ENCODE measurements at regions not wholly inside any gene's neighbourhood (a gene's known extent, or its start where the extent isn't known, plus 50 kb on each side); places are given as distances from the start of the nearest gene placed in this dataset.
A peak's percentile ranks its signal among the peaks of the same experiment; 100 is the strongest.

DNA sequence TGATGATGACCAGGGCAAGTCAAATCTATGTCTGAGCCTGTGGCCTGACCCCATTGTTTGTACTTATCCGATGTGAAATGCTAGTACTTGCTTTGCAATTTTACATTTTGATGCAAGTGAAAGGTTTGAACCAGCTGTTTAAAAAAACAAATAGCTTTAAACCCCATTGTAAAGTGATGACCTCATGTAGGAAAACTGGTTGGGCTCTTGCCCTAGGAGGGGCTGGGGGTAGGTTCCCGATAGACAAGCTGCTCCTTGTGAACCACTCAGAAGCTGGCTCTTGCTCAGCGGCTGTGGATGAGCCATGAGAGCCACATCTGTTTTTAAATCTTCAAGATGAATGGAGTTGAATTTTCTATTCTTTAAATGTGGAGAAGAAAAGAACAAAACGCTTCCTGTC, 185.3 kb downstream of the WDR11 start:
- peak; percentile 39 for DNase-seq

DNA sequence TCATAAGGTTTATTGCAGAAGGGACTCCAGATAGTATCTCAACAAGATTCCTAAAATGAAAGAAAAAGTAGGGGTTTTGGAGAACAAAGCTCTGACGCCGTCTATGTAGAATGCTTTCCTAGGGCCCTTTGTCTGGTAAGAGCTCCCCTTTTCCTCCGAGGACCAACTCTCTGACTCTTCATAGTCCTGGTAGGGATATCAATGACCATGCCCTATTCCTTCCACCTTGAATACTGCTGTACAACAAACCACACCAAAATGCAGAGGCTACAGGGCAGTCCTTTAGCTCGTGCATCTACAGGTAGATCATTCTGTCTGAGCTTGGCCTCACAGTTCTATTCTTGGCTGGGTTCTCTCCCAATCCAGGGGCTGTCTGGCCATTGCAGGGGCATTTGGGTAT, 190.3 kb downstream of the WDR11 start:
- DNase-seq = no peak

DNA sequence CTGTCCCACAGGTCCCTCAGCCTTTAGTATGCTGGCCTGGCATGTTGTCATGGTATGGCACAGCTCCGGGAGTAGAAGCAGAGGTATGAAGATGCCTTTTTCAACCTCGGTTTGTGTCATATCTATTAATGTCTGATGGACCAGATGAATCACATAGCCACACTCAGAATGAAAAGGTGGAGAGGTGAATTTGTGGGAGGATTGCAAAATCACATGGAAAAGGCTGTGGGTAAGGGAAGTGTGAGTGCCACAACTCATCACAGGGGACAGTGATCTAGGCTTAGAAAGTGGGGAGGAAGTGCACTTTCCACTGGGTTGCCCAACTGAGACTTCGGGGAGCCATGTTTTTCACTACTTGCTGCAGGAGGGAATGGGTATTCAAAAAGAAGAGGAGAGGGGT, 190.7 kb downstream of the WDR11 start:
- no peak for DNase-seq

DNA sequence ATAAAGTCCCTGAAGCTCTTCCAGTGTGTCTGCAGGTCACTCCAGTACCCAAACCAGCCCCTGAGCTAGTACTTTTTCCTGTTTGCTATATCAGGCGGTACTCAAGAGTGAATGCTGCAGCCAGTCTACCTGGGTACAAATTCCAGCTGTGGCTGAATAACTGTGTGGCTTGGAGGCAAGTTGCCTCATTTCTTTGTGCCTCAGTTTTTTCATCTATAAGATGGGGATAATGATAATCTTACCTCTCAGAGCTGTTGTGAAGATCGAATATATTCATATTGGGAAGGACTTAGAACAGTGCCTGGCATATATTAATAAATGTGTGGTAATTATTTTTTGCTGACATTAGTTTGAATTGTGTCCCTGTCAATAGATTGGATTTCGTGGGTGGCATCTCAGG, 191.2 kb downstream of the WDR11 start:
- DNase-seq = no peak

DNA sequence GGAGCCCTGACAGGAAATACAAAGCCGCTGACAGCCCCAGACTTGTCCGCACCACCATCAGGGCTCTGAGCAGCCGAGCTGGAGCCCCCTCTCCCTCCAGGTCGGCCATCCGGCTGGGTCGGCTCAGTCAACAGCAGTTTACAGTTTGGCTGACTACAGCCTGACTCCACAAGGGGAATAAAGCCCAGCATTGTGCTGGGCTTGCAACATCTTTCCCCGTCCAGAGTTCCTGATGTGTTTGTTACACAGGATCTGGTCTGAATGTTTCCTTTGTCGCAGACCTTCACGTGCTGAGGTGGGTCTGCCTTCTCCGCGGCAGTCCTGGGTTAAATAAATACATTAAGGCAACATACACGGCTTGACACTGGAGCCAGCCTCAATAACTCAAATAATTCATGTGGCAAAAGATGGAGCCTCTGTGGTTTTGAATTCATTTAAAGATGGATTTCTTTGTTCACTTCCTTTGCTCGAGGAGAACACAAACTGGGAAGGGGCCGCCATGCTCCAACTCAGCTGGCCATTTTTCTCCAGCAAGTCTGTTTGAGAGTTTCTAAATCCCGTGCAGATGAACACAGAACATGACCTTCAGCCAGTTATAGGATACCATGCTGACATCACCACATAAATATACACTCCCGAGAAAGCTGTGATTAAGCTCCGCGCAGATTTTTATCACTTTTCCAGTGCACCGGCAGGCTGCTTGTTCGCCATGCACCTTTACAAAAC, 192.1 kb downstream of the WDR11 start:
- no peak for DNase-seq

DNA sequence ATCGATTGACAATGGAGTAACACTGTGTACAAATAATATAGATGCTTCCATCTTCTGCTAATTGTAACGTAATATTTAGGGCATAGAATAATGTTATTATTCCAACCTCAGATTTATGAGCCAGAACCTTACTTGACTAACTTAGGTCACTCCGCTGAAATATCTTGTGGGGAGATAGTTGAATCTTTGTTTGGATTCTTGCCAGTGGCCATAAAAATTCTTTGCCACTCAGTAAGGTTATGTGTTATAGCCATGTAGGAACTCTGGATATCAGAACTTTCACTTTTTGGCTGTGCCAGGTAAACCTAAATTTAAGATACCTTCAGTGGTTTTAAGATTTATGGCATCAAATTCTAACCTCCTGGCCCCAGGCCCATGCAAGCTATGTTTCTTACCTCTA, 197.6 kb downstream of the WDR11 start:
- no peak for DNase-seq

DNA sequence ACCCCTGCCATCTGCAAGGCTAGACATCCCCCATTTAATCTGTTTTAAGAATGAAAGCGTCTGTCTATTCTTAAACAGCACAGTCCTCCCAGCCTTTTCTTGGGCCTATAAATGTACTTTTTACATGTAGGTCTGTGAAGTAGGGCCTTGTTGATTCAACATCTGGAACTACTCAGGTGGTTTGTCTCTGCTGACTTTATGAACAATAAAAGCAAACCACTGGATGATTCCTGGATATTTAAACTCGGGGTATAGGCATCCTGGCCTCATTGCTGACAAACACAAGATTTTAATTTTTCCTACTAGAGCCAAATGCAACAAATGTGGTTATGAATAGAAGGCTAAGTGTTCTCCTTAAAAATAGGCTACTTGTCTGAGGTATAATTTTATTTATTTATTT, 198.3 kb downstream of the WDR11 start:
- no peak for DNase-seq

DNA sequence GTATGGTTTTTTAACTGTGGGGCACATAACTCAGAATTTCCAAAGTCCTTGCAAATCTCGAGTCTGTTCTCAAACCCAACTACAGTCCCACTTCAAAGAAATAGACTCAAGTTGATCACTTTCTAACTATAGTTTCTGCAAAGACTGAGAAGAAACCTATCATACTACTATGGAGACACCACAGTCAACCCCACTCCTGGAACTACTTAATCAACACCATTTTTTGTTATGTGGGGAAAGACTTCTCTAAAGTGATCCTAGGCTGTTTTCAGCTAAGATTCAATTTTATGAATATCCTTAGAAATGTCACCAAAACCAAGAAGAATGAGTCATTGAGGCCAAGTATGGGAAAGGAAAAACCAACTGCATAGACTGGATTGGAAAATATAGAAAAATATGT, 198.8 kb downstream of the WDR11 start:
- DNase-seq = no peak

DNA sequence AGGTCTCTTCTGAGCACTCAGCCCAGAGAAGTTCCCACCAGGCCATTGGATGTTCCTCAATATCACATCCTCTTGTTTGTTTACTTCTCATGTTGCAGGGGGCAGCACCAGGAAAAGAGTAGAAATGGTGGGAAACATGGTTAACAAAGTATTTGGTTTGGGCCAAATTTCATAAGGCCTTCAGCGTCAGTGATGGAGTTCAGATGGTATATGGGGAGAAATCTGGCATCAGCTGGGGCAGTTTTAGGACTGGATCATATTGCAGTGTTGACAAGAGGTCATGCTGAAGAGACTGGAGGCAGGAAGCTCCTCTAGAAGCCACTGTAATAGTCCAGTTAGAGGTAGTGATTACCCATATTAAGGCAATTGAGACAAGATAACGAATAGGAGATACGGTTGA, 200.0 kb downstream of the WDR11 start:
- DNase-seq = no peak

DNA sequence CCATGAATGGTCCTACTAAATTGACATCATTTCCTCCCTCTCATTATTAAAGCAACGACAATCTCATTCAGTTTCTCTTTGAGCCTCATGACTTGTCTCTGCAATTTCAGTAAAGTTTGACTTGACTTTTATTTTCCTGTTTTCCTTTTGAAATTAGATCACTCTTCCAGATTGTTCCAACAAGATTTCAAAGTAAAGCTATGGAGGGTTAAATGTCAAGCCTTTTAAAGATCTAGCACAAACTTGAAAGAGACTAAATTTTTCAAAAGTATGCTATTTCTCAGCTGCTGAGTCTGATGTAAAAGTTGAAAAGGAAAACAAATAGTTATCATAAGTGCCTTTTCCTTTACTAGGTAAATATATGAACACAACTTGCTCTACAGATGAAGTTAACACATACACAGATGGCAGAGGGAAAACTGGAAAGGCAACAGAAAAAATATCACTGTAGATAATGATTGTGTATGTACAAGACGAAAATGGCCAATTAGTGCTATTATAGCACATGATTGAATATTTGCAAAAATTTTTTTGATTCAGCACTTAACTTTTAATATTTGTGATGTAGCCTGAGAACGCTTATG, 200.6 kb downstream of the WDR11 start:
- DNase-seq = no peak

DNA sequence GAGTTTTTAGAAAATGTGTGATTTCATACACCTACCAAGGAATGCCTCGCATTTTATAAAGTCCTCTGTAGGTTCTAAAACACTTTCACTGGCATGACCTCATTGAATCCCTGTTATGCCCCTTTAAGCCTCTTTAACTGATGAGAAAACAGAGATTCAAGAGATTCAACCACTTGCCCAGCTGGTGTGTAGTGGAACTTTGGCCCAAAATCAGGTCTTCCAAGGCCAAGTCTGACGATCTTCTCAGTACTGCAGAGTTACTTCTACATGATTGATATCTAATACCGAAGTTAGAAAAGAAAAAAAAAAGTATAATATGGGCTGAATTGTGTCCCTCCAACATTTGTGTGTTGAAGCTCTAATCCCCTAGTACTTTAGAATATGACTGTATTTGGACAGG, 202.0 kb downstream of the WDR11 start:
- no peak for DNase-seq

DNA sequence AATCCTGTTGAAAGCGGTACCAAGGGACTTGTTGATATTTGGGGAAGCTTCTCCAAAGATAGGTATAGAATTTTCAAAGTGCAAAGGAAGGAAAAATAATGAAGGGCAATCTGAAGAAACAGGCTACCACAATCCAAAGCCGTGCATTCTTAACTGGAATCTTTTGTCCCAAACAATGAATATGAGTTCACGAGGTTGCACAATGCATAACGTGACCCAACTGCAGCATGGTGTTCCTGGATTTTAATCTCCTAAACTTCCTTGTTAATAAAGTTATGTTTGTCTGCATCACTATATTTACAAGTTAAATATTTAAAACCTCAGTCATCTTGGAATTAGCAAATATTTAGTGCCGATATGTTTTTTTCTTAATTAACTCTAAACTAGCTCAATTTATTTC, 203.7 kb downstream of the WDR11 start:
- no peak for DNase-seq

DNA sequence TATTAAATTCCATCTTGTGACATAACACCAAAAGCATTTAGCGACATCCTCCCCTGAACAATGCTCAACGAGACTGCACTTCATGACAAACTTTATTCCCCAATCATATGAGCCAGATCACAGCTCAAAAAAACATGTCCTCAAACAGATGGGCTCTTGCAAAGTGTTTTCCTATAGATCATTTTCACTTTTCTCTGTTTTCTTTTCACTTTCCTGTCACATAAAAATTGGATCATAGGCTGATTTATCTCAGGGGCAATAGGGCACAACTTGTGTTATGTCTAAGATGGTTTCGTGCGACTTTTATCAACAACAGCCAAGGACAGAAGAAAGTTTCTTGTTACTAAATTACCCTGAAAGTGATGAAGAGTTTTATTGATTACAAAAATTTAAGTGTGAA, 206.1 kb downstream of the WDR11 start:
- DNase-seq = no peak

DNA sequence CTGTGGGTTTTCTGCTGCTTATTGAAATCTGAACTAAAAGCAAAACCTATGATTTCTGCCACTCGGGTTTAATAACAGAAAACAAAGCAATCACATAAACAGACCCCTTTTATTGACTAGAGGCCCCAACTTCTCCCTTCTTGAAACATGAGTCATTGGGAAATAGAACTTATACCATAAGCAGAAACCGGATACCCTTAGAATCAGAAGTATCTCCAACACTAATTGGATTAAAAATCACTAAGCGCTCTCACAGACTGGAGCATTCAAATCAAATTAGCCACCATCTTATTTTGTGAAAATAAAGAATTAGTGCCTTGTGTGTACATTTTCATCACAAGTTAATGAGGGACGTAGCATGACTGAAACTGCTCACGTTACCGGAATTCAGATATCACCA, 206.9 kb downstream of the WDR11 start:
- DNase-seq = no peak

DNA sequence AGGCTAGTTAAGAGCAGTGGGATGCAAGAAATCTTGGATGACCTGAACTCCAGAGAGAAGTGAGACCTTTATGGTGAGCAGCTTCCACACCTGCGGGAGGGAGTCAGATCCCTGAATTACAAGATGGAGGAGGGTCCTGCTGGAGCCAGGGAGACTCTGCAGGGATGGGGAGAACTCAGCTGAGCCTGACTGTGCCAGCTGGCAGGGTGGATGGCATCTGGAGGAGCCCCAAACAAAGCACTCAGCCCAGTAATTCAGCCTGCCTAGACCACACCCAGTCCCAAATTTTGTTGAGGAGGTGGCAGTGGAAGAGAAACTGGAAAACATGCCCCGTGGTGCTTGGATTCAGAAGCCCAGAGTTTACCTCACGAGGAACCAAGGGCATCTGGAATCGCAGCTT, 208.2 kb downstream of the WDR11 start:
- DNase-seq = no peak

DNA sequence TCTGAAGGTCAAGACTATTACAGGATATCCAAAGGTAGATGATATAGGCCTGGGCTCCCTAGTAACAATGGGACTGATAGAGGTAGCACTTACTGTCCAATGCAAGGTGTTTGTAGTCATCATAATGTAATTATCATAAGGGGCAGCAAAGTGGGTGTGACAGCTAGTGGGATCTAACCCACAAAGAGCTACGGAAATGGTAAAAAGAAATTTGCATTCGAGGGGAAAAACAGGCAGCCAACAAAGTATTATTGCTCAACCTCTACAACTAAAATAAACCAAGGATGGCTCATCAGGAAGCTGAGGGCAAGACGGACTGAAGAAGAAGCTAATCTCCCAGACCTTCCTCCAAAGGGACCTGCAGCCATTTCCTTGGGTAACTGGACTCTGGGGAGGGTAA, 211.0 kb downstream of the WDR11 start:
- DNase-seq = no peak

DNA sequence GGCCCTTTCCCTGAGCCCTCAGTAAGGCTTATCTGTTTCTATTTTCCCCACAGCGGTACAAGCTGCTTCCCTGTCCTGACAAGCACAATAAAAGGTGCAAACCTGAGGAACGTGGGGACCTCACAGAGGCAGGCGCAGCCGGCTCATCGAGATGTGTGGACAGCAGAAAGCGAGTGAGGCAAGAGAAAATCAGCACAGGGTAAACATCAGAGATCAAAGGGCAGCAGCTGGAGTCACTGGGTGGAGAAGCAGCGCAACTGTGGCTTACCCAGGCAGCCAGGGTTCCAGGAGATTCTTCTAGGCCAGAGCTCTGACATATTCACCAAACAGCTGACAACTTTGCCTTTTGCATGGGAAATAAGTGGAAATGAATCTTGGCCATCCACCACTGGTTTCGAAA, 212.6 kb downstream of the WDR11 start:
- DNase-seq = no peak

DNA sequence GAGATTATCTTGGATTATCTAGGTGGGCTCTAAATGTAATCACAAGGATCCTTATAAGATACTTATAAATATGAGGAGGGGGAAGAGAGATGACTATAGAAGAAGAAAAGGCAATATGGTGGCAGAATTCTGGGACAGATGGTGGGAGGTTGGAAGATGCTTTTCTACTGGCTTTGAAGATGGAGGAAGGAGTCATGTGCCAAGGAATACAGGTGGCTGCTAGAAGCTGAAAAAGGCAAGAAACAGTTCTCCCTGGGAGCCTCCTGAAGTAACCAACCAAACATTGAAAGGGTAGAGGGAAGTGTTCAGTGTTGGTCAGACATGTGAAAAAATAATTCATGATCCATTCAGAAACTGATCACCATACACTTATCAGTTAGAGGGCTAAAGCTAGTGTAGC, 213.3 kb downstream of the WDR11 start:
- DNase-seq = no peak

DNA sequence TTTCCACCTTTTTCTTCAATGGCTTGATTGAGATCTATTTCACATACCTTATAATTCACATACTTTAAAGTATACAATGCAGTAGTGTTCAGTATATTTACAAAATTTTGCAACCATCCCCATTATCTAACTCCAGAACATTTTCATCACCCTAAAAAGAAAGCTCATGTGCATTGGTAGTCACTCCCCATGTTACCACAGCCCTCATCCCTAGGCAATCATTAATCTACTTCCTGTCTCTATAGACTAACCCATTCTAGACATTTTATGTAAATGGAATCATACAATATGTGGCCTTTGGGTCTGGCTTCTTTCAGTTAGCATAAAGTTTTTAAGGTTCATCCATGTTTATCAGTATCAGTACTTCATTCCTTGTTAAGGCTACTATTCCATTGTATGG, 214.2 kb downstream of the WDR11 start:
- no peak for DNase-seq

DNA sequence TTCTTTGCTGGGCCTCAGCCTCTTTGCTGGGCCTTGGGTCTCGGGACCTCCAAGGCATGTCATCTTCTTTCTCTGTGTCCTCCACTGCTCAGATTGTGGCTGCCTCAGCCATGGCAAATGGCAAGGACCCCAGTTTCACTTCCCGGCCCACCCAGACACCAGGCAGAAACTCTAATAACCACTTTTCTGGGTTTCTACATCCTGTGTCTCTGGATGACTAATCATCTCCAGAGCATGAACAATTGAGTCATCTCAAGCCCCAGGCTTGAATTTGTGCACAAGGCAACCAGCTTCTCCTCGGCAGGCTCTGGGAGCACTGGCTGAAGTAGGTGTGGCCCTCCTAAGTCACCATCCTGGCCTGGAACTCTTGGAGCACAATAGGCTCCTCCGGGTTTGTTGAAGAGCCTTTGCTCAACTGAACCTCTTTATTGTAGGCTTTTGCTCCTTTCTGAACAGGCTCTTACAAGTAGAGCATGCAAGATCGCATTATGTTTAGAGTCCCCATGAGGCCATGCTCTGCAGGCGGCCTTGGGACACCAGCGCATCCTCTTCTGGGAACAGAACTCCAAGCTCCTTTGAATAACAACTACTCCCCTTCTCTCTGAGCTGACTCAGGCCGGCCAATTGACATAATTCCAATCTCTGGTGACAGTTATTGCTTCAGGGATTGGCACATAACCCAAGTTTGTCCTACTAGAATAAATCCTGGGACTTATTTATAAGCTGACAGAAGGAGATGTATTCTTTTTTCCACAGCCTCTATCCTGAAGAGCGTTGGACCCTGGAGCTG, 218.1 kb downstream of the WDR11 start:
- peak; percentile 59 for DNase-seq

DNA sequence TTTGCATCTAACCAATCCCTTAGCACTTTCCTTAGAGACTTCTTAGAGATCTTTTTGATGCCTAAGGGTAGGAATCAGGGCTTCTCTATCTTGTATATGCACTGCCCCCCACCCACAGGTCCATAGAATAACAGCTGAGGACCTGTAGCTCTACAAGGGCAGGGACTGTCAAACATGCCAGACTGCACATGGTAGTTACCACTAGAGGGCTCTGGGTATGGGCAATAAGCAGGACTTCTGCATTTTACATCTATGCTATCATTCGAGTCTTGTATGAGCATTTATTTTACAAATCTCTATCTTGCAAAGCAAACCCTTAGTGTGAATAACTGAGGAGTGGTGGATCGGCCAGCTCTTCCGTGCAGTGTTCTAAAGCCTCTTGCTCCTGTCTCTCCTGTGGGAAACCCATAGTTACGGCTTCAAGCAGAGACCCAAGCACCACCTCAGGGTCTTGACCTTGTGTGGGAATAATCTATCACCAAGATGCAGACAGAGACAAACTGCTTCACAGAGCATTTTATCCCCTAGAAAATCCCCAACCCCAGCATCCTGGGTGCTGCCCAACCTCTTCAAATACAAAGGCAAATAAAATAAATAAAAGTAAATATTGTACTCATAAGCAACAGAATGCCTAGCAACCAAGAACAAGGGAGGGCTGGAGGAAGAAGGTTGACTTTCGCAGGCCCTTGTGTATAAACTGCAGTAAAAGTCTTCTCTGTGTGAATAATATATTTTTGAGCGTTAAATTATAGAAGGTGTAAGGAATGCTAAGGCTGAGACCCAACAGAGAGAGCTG, 219.3 kb downstream of the WDR11 start:
- no peak for DNase-seq

DNA sequence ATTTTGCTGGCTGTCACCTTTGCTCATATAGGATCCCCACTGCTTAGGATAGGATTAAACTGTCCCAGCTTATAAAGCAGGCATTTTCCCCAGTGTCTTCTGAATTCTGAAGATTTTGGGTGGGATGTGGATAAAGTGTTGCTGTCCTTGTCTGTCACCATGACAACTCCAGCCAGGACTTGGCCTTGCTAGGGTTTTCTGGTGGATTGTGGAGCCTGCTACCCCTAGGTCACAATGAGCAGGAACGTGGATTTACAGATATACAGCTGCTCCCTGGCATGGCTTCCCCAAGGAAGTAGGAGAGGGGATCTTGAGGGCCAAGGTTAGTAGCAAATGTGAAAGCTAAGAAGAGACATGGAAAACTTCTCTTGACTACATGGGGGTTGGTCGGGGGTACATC, 220.7 kb downstream of the WDR11 start:
- no peak for DNase-seq

DNA sequence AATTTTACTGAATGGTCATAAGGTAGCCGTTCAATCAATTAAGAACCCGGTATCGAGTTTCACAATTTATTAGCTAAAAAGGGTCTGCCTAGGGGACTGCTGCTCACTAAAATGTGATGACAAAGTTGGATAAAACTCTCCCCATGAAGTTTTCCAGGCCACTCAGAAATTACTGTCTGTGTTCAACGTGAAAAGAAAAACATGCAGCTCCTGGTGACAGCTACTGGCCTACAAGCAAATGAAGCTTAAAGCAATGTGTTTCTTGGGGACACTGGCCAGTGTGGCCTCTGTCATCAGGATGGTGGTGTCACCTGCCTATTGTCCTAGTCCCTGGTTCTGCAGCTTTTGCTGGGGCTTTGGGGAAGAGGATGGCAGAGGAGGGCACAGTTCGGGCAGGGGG, 222.6 kb downstream of the WDR11 start:
- no peak for DNase-seq
